ENCODE measurements at regions not wholly inside any gene's neighbourhood (a gene's known extent, or its start where the extent isn't known, plus 50 kb on each side); places are given as distances from the start of the nearest gene placed in this dataset.

- Mint-ChIP-seq H3K4me1 (ENCODE audit: low read depth) (no peaks in the 10 kb centered on the region), H3K36me3 (ENCODE audit: low read depth) (no peaks in the 10 kb centered on the region), H3K27me3 (peaks cover 30% of the 10 kb centered on the region), H3K9me3 (no peaks in the 10 kb centered on the region), H3K27ac (no peak overlapping the region), H3K4me3 (no peak overlapping the region)
- Histone ChIP-seq H3K27ac (ENCODE audit: low read depth in 1 of 2, low read length in 2 of 2) (no peak overlapping the region), H3K4me3 (ENCODE audit: low read length) (no peak overlapping the region), H3K36me3 (ENCODE audit: insufficient read depth, low read length) (no peaks in the 10 kb centered on the region), H3K4me1 (ENCODE audit: insufficient read depth, low read length) (no peaks in the 10 kb centered on the region), H3K27me3 (ENCODE audit: control insufficient read depth in 1 of 2, insufficient read depth in 2 of 2, low read length in 2 of 2) (no peaks in the 10 kb centered on the region), H3K9me3 (ENCODE audit: control insufficient read depth in 1 of 2, insufficient read depth in 1 of 2, low read length in 2 of 2) (no peaks in the 10 kb centered on the region)
- POLR2A ChIA-PET: no interaction called here
- no peak for ATAC-seq (ENCODE audit: poor library complexity)
- CTCF ChIA-PET: no interaction called here
- no peak for TF ChIP-seq CTCF (IDR thresholded peaks at IDR 0.05)
- intact Hi-C loops (cut with DNase I, micrococcal nuclease): no loop called here
- DNase-seq: no peak
Observed at GRCh38 chr13:79648191-79648590, 167.2 kb downstream of the NDFIP2 start.

GRCh38 chr13:79647533-79647932, 166.6 kb downstream of the NDFIP2 start:
- no peak overlapping the region for H3K4me3 ChIP-seq (ENCODE audit: low read length)
- Mint-ChIP-seq H3K4me3 (no peak overlapping the region), H3K9me3 (no peaks in the 10 kb centered on the region), H3K36me3 (ENCODE audit: low read depth) (no peaks in the 10 kb centered on the region), H3K4me1 (ENCODE audit: low read depth) (no peaks in the 10 kb centered on the region), H3K27me3 (peaks cover 31% of the 10 kb centered on the region), H3K27ac (no peak overlapping the region)
- TF ChIP-seq CTCF (IDR thresholded peaks at IDR 0.05): no peak
- no peak for DNase-seq
- CTCF ChIA-PET: no interaction called here
- H3K27ac ChIP-seq (ENCODE audit: low read depth in 1 of 2, low read length in 2 of 2): no peak overlapping the region
- ATAC-seq (ENCODE audit: poor library complexity): no peak
- POLR2A ChIA-PET: no interaction called here
- no peaks in the 10 kb centered on the region for H3K9me3 ChIP-seq (ENCODE audit: control insufficient read depth in 1 of 2, insufficient read depth in 1 of 2, low read length in 2 of 2)
- intact Hi-C loops (cut with DNase I, micrococcal nuclease): no loop called here
- H3K4me1 ChIP-seq (ENCODE audit: insufficient read depth, low read length): no peaks in the 10 kb centered on the region
- H3K36me3 ChIP-seq (ENCODE audit: insufficient read depth, low read length): no peaks in the 10 kb centered on the region
- H3K27me3 ChIP-seq (ENCODE audit: control insufficient read depth in 1 of 2, insufficient read depth in 2 of 2, low read length in 2 of 2): no peaks in the 10 kb centered on the region

- Histone ChIP-seq H3K36me3 (ENCODE audit: insufficient read depth, low read length) (no peaks in the 10 kb centered on the region), H3K9me3 (ENCODE audit: control insufficient read depth in 1 of 2, insufficient read depth in 1 of 2, low read length in 2 of 2) (no peaks in the 10 kb centered on the region), H3K4me1 (ENCODE audit: insufficient read depth, low read length) (no peaks in the 10 kb centered on the region), H3K27ac (ENCODE audit: low read depth in 1 of 2, low read length in 2 of 2) (no peak overlapping the region), H3K4me3 (ENCODE audit: low read length) (no peak overlapping the region), H3K27me3 (ENCODE audit: control insufficient read depth in 1 of 2, insufficient read depth in 2 of 2, low read length in 2 of 2) (no peaks in the 10 kb centered on the region)
- Mint-ChIP-seq H3K4me1 (ENCODE audit: low read depth) (no peaks in the 10 kb centered on the region), H3K4me3 (no peak overlapping the region), H3K9me3 (no peaks in the 10 kb centered on the region), H3K27ac (no peak overlapping the region), H3K27me3 (peaks cover 31% of the 10 kb centered on the region), H3K36me3 (ENCODE audit: low read depth) (no peaks in the 10 kb centered on the region)
- POLR2A ChIA-PET: no interaction called here
- intact Hi-C loops (cut with DNase I, micrococcal nuclease): no loop called here
- no peak for ATAC-seq (ENCODE audit: poor library complexity)
- no peak for DNase-seq
- CTCF ChIA-PET: no interaction called here
- TF ChIP-seq CTCF (IDR thresholded peaks at IDR 0.05): no peak
Observed at GRCh38 chr13:79646880-79647279, 165.9 kb downstream of the NDFIP2 start.

Data from CD4-positive, alpha-beta T cell (primary cell).